ENCODE measurements at regions not wholly inside any gene's neighbourhood (a gene's known extent, or its start where the extent isn't known, plus 50 kb on each side); places are given as distances from the start of the nearest gene placed in this dataset.
"Not testable (repeated sequence)": the region's sequence is repeated elsewhere in the genome, so short reads cannot be mapped to it uniquely, and the experiment has no call there.

DNA sequence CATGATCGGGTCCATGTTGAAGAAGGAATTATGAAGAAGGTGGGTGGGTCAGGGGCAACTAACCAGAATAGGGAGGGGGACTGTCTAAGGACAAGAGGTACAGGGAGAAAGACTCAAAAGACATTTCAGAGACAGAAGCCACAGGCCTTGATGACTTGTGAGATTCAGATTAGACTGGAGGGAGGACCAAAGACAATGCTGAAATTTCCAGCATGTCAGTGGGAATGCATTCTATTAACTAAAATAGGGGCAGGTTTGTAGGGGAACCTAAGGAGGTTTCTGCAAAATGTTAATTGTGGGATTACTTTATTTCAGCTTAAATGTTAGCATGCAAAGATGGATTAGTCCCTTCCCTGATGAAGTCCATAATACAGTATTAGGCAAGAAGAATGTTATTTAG lies 141.6 kb upstream of the NBPF26 start:
- not testable (repeated sequence) for H3K27ac ChIP-seq (ENCODE audit: insufficient read depth, low read length, poor library complexity, severe bottlenecking); H3K4me3 ChIP-seq (ENCODE audit: insufficient read depth, low read depth, low read length, poor library complexity, severe bottlenecking); H3K27me3 ChIP-seq (replicated peaks; ENCODE audit: control insufficient read depth, insufficient read depth, low read length, poor library complexity, severe bottlenecking); H3K4me1 ChIP-seq (ENCODE audit: control insufficient read depth, insufficient read depth, low read length, poor library complexity, severe bottlenecking); H3K36me3 ChIP-seq (ENCODE audit: control insufficient read depth, insufficient read depth, low read length); DNase-seq; H3K9me3 ChIP-seq (ENCODE audit: control insufficient read depth, low read length)

DNA sequence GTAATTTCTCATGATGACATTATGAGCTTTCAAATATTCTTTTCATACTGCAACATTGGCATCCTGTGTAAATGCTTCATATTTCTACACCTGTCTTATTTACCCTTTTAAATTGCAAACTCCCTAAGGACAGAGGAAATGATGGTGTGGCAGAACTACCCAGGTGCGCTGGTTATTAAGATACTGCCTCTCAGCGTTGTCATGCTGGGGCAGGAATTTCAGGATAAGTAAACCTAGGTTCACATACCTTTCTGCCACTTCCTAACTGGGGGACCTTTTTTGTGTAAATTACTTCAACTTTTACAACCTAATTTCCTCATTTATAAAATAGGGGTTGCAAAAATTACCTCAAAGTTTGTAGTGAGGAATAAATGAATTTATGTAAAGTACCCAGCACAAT lies 137.7 kb upstream of the NBPF26 start:
- not testable (repeated sequence) for H3K36me3 ChIP-seq (ENCODE audit: control insufficient read depth, insufficient read depth, low read length); H3K9me3 ChIP-seq (ENCODE audit: control insufficient read depth, low read length); H3K27ac ChIP-seq (ENCODE audit: insufficient read depth, low read length, poor library complexity, severe bottlenecking); H3K4me1 ChIP-seq (ENCODE audit: control insufficient read depth, insufficient read depth, low read length, poor library complexity, severe bottlenecking); H3K4me3 ChIP-seq (ENCODE audit: insufficient read depth, low read depth, low read length, poor library complexity, severe bottlenecking); DNase-seq; H3K27me3 ChIP-seq (replicated peaks; ENCODE audit: control insufficient read depth, insufficient read depth, low read length, poor library complexity, severe bottlenecking)

DNA sequence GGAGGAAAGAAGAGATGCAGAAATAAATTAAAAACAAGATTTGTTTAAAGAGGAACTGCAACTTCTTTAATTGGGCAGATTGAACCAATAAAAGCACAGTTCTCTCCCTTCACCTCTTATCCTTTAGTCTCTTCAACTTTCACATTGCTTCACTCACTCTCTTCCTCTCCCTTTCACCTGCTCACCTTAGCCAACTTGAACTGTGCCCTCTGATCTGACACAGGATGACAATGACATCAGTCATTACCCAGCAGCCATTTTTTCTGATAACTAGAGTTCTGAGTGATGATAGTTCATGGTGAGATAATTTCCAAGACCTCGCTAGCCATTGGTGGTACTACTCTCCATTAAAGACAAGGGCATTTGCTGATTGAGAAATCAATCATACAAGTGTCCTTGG lies 134.9 kb upstream of the NBPF26 start:
- not testable (repeated sequence) for H3K36me3 ChIP-seq (ENCODE audit: control insufficient read depth, insufficient read depth, low read length); DNase-seq; H3K4me1 ChIP-seq (ENCODE audit: control insufficient read depth, insufficient read depth, low read length, poor library complexity, severe bottlenecking); H3K27me3 ChIP-seq (replicated peaks; ENCODE audit: control insufficient read depth, insufficient read depth, low read length, poor library complexity, severe bottlenecking); H3K9me3 ChIP-seq (ENCODE audit: control insufficient read depth, low read length); H3K4me3 ChIP-seq (ENCODE audit: insufficient read depth, low read depth, low read length, poor library complexity, severe bottlenecking); H3K27ac ChIP-seq (ENCODE audit: insufficient read depth, low read length, poor library complexity, severe bottlenecking)

DNA sequence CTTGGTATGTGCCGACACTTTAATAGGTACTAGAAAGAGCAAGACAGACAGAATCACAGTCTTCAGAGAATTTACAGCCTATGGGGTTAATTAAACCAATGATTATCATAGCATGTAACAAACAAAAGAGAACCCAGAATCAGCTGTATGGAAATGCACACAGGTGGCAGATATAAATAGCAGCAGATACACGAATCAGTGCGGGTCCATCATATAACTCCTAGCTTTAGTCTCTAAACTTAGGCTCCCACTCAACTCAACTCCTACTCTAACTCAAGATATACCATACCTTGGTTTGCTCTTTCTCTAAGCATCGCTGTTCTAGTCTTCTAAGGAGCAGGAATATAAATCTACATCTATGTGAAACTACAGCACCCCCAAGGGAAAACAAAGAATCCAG lies 132.0 kb upstream of the NBPF26 start:
- not testable (repeated sequence) for H3K4me3 ChIP-seq (ENCODE audit: insufficient read depth, low read depth, low read length, poor library complexity, severe bottlenecking); H3K36me3 ChIP-seq (ENCODE audit: control insufficient read depth, insufficient read depth, low read length); H3K27ac ChIP-seq (ENCODE audit: insufficient read depth, low read length, poor library complexity, severe bottlenecking); DNase-seq; H3K9me3 ChIP-seq (ENCODE audit: control insufficient read depth, low read length); H3K27me3 ChIP-seq (replicated peaks; ENCODE audit: control insufficient read depth, insufficient read depth, low read length, poor library complexity, severe bottlenecking); H3K4me1 ChIP-seq (ENCODE audit: control insufficient read depth, insufficient read depth, low read length, poor library complexity, severe bottlenecking)

DNA sequence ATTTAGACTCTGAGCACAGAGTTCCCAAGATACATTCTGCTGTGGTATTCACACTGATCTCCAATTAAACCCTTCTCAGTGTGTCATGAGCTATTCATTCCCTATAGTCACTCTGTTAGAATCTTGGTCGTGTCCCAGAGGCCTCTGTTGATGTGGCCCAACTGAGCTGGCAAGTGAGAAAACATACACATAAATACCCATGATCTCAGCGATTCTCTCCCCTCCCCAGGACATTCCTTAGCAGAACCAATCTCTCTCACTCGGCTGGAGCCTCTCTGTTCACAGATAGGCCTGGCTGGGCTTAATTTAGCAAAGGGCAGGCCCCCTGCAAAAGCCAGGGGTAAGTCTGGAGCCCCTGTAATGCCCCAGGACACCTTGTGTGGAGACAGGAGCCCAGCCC lies 130.8 kb upstream of the NBPF26 start:
- not testable (repeated sequence) for H3K4me1 ChIP-seq (ENCODE audit: control insufficient read depth, insufficient read depth, low read length, poor library complexity, severe bottlenecking); H3K4me3 ChIP-seq (ENCODE audit: insufficient read depth, low read depth, low read length, poor library complexity, severe bottlenecking); H3K9me3 ChIP-seq (ENCODE audit: control insufficient read depth, low read length); DNase-seq; H3K27me3 ChIP-seq (replicated peaks; ENCODE audit: control insufficient read depth, insufficient read depth, low read length, poor library complexity, severe bottlenecking); H3K36me3 ChIP-seq (ENCODE audit: control insufficient read depth, insufficient read depth, low read length); H3K27ac ChIP-seq (ENCODE audit: insufficient read depth, low read length, poor library complexity, severe bottlenecking)

DNA sequence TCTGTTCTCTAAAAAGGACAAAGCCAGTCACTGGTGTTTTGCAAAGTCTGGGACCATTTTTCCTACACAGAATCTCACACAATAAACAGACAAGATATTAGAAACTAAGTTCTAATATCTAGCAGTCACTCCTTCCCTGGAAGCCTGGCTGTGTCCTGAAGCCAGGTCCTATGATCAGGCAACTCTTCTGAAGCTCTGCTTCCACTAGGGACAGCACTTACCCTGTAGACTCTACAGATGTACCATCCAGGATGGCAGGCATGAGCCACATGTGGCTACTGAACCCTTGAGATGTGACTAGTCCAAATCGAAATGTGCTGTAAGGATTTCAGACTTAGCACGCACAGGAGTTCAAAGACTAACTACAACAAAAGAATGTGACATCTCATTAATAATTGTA lies 130.1 kb upstream of the NBPF26 start:
- not testable (repeated sequence) for H3K4me3 ChIP-seq (ENCODE audit: insufficient read depth, low read depth, low read length, poor library complexity, severe bottlenecking); H3K9me3 ChIP-seq (ENCODE audit: control insufficient read depth, low read length); H3K27ac ChIP-seq (ENCODE audit: insufficient read depth, low read length, poor library complexity, severe bottlenecking); H3K4me1 ChIP-seq (ENCODE audit: control insufficient read depth, insufficient read depth, low read length, poor library complexity, severe bottlenecking); H3K27me3 ChIP-seq (replicated peaks; ENCODE audit: control insufficient read depth, insufficient read depth, low read length, poor library complexity, severe bottlenecking); H3K36me3 ChIP-seq (ENCODE audit: control insufficient read depth, insufficient read depth, low read length); DNase-seq

DNA sequence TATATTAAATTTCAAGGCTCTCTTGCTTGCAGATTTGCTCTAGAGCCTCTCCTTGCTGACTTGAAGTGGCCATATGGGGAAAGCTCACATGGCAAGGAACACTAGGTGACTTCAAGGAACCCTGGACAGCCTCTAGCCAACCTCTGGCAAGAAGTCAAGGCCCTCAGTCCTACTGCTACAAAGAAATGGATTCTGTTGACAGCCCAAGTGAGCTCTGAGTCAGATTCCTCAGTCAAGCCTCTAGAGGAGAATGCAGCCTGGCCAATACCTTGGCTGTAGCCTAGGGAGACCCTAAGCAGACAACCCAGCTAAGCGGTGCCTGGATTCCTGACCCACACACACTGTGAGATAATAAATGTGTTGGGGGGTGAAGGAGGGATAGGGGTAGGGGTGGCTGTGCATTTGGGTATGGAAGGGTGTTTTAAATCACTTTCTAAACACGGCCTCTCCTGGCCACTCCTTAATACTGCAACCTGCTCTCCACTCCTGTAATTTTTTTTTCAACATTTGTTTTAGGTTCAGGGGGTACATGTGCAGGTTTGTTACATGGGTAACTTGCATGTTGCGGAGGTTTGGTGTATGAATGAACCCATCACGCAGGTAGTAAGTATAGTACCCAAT lies 125.3 kb upstream of the NBPF26 start:
- not testable (repeated sequence) for H3K27me3 ChIP-seq (replicated peaks; ENCODE audit: control insufficient read depth, insufficient read depth, low read length, poor library complexity, severe bottlenecking); H3K9me3 ChIP-seq (ENCODE audit: control insufficient read depth, low read length); H3K27ac ChIP-seq (ENCODE audit: insufficient read depth, low read length, poor library complexity, severe bottlenecking); H3K4me3 ChIP-seq (ENCODE audit: insufficient read depth, low read depth, low read length, poor library complexity, severe bottlenecking); DNase-seq; H3K4me1 ChIP-seq (ENCODE audit: control insufficient read depth, insufficient read depth, low read length, poor library complexity, severe bottlenecking); H3K36me3 ChIP-seq (ENCODE audit: control insufficient read depth, insufficient read depth, low read length)

DNA sequence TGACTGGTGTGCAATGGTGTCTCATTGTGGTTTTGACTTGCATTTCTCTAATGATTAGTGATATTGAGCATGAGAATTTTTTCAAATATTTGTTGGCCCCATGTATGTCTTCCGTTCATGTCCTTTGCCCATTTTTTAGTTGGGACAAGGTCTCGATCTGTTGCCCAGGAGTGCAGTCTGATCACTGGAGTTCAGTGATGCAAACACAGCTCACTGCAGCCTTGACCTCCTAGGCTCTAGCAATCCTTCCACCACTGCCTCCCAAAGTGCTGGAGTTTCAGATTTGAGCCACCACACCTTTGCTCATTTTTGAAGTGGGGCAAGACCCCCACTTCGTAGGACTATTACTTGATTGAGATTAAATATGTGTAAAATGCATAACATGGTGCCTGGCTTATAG lies 124.2 kb upstream of the NBPF26 start:
- H3K27me3 ChIP-seq (replicated peaks; ENCODE audit: control insufficient read depth, insufficient read depth, low read length, poor library complexity, severe bottlenecking); H3K9me3 ChIP-seq (ENCODE audit: control insufficient read depth, low read length); DNase-seq; H3K4me3 ChIP-seq (ENCODE audit: insufficient read depth, low read depth, low read length, poor library complexity, severe bottlenecking); H3K27ac ChIP-seq (ENCODE audit: insufficient read depth, low read length, poor library complexity, severe bottlenecking); H3K36me3 ChIP-seq (ENCODE audit: control insufficient read depth, insufficient read depth, low read length); H3K4me1 ChIP-seq (ENCODE audit: control insufficient read depth, insufficient read depth, low read length, poor library complexity, severe bottlenecking): not testable (repeated sequence)

DNA sequence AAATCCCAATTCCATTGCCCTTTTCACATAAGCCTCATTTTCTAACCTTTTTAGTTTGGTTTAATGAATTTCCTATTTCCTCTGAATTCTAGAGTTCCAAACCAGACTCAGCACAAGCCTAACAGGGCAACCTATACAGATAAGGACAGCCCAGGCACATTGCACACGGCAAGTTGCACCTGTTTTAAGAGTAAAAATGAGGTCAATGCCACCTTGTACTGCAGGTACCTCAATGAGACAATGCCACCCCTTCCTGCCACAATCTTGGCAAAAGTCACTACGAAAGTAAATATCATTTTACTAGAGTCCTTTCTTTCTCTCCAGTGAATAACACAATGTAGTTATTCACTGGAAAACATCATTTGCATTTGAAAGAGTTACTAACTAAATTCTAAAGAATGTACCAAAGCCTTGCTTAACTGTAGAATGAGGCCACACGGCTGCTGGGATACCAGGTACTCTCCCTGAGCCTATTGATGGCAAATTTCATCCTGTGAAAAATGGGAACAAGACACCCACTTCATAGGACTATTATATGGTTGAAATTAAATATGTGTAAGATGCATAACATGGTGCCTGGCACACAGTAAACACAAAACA lies 123.2 kb upstream of the NBPF26 start:
- H3K9me3 ChIP-seq (ENCODE audit: control insufficient read depth, low read length); DNase-seq; H3K4me3 ChIP-seq (ENCODE audit: insufficient read depth, low read depth, low read length, poor library complexity, severe bottlenecking); H3K27me3 ChIP-seq (replicated peaks; ENCODE audit: control insufficient read depth, insufficient read depth, low read length, poor library complexity, severe bottlenecking); H3K4me1 ChIP-seq (ENCODE audit: control insufficient read depth, insufficient read depth, low read length, poor library complexity, severe bottlenecking); H3K27ac ChIP-seq (ENCODE audit: insufficient read depth, low read length, poor library complexity, severe bottlenecking); H3K36me3 ChIP-seq (ENCODE audit: control insufficient read depth, insufficient read depth, low read length): not testable (repeated sequence)

DNA sequence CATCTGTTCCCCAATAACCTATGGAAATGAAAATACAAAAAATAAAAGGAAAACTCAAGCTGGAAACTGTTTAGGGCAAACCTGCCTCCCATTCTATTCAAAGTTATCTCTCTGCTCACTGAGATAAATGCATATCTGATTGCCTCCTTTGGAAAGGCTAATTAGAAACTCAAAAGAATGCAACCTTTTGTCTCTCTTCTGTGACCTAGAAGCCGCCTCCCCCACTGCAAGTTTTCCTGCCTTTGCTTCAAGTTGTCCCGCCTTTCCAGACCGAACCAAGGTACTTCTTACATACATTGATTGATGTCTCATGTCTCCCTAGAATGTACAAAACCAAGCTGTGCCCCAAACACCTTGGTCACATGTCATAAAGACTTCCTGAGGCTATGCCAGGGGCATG lies 115.9 kb upstream of the NBPF26 start:
- DNase-seq; H3K9me3 ChIP-seq (ENCODE audit: control insufficient read depth, low read length): not testable (repeated sequence)

More for the DNA sequence above, 115.9 kb upstream of the NBPF26 start:
- not testable (repeated sequence) for H3K27me3 ChIP-seq (replicated peaks; ENCODE audit: control insufficient read depth, insufficient read depth, low read length, poor library complexity, severe bottlenecking); H3K27ac ChIP-seq (ENCODE audit: insufficient read depth, low read length, poor library complexity, severe bottlenecking); H3K4me1 ChIP-seq (ENCODE audit: control insufficient read depth, insufficient read depth, low read length, poor library complexity, severe bottlenecking); H3K4me3 ChIP-seq (ENCODE audit: insufficient read depth, low read depth, low read length, poor library complexity, severe bottlenecking); H3K36me3 ChIP-seq (ENCODE audit: control insufficient read depth, insufficient read depth, low read length)
